H1 (cell line): ENCODE measurements at regions not wholly inside any gene's neighbourhood (a gene's known extent, or its start where the extent isn't known, plus 50 kb on each side); places are given as distances from the start of the nearest gene placed in this dataset.

Experiments used
- CTCF ChIA-PET: fragments of 300-600 bp; sonication (Branson Sonifier 250); formaldehyde crosslinking; loops from one replicate; lab custom pipeline; 2021; ENCODE audit not compliant: partially characterized antibody; lab: Charles Lee
- POLR2A ChIA-PET: fragments of 300-600 bp; sonication (Branson Sonifier 250); formaldehyde crosslinking; loops from one replicate; lab custom pipeline; 2021; ENCODE audit warnings: inconsistent platforms; ENCODE audit not compliant: partially characterized antibody; lab: Charles Lee
- DNase-seq, 2 experiments: peaks; one replicate each; pipeline versions ENCODE4 v3.0.0 to v3.0.0-alpha.2; 2010 to 2022; ENCODE audit warnings: low spot score in 2 of 2, low read depth in 1 of 2, mixed read lengths in 1 of 2
- FAIRE-seq: peaks from 2 replicates; lab custom pipeline; 2011; peaks lifted over from hg19 to GRCh38; lab: Jason Lieb, UNC
- H2AFZ ChIP-seq: 2 replicates; pipeline ENCODE4 v1.8.1; 2012; ENCODE audit warnings: low read length, inconsistent platforms
- H2AK5ac ChIP-seq: 2 replicates; pipeline ENCODE4 v1.6.1; 2013; ENCODE audit warnings: low read depth, low read length
- H2BK120ac ChIP-seq: replicated peaks from 2 replicates; pipeline ENCODE3; 2013; ENCODE audit warnings: low read depth, low read length, inconsistent platforms
- H2BK12ac ChIP-seq: 2 replicates; pipeline ENCODE4 v1.6.1; 2013; ENCODE audit warnings: low read depth, low read length
- H2BK15ac ChIP-seq: 2 replicates; pipeline ENCODE4 v1.6.1; 2013; ENCODE audit warnings: low read length
- H2BK20ac ChIP-seq: 2 replicates; pipeline ENCODE4 v1.6.1; 2013; ENCODE audit warnings: low read length
- H2BK5ac ChIP-seq: 2 replicates; pipeline ENCODE4 v1.6.1; 2013; ENCODE audit warnings: low read depth, low read length
- H3K14ac ChIP-seq: 2 replicates; pipeline ENCODE4 v1.6.1; 2013; ENCODE audit warnings: inconsistent platforms; ENCODE audit not compliant: insufficient read length
- H3K18ac ChIP-seq: 2 replicates; pipeline ENCODE4 v1.6.1; 2013; ENCODE audit warnings: low read length; ENCODE audit errors: extremely low read depth
- H3K23ac ChIP-seq: 2 replicates; pipeline ENCODE4 v1.6.1; 2013; ENCODE audit warnings: inconsistent platforms; ENCODE audit not compliant: insufficient read length
- H3K23me2 ChIP-seq: 2 replicates; pipeline ENCODE4 v1.6.1; 2013; ENCODE audit warnings: low read depth, low read length
- H3K27ac ChIP-seq: 2 replicates; pipeline ENCODE4 v1.6.1; 2011; ENCODE audit warnings: low read depth, low read length, inconsistent platforms
- H3K27me3 ChIP-seq, 4 experiments: replicated peaks in 1 of 4; 1 replicate in 1 of 4; 2 replicates in 3 of 4; pipeline versions ENCODE4 v1.6.1 to v1.8.1; 2011 to 2013; ENCODE audit warnings: low read length in 3 of 4, mild to moderate bottlenecking in 3 of 4, inconsistent platforms in 2 of 4, mixed read lengths in 2 of 4, moderate library complexity in 1 of 4; ENCODE audit not compliant: control insufficient read depth in 3 of 4, insufficient read depth in 3 of 4; ENCODE audit errors: extremely low read depth in 1 of 4
- H3K36me3 ChIP-seq, 4 experiments: 2 replicates each; pipeline versions ENCODE4 v1.6.1 to v1.8.1; 2011 to 2013; ENCODE audit warnings: mild to moderate bottlenecking in 4 of 4, low read length in 3 of 4, moderate library complexity in 2 of 4, control low read depth in 1 of 4, inconsistent platforms in 1 of 4; ENCODE audit not compliant: insufficient read depth in 4 of 4, control insufficient read depth in 2 of 4
- H3K4ac ChIP-seq: replicated peaks from 2 replicates; pipeline ENCODE3; 2013; ENCODE audit warnings: low read length, low read depth, mixed read lengths, inconsistent platforms; ENCODE audit not compliant: insufficient read length
- H3K4me1 ChIP-seq, 4 experiments: replicated peaks in 1 of 4; 1 replicate in 1 of 4; 2 replicates in 3 of 4; pipeline versions ENCODE4 v1.6.1 to v1.8.1; 2011 to 2013; ENCODE audit warnings: low read length in 3 of 4, inconsistent platforms in 2 of 4, mixed read lengths in 1 of 4; ENCODE audit not compliant: insufficient read depth in 4 of 4, control insufficient read depth in 3 of 4
- H3K4me2 ChIP-seq, 2 experiments: 2 replicates each; pipeline versions ENCODE4 v1.6.1 to v1.8.1; 2011 to 2013; ENCODE audit warnings: low read depth in 2 of 2, low read length in 2 of 2, control low read depth in 1 of 2, inconsistent platforms in 1 of 2, mild to moderate bottlenecking in 1 of 2; ENCODE audit not compliant: insufficient read depth in 1 of 2
- H3K4me3 ChIP-seq, 4 experiments: fragments of 200-600, 300-600 bp in 1 of 4; sonication (generic), shearing (Covaris generic), sonication (Bioruptor Twin) in 1 of 4; 2 replicates each; pipeline versions ENCODE4 v1.5.1 to v1.8.1; 2011 to 2016; ENCODE audit warnings: low read length in 4 of 4, low read depth in 3 of 4, control low read depth in 2 of 4, inconsistent platforms in 2 of 4, mild to moderate bottlenecking in 2 of 4, mixed read lengths in 1 of 4, moderate library complexity in 1 of 4; ENCODE audit not compliant: insufficient read depth in 2 of 4; ENCODE audit errors: extremely low read depth in 1 of 4
- H3K56ac ChIP-seq: replicated peaks from 2 replicates; pipeline ENCODE3; 2013; ENCODE audit warnings: low read depth, mild to moderate bottlenecking, mixed read lengths, low read length, inconsistent platforms; ENCODE audit not compliant: insufficient read length
- H3K79me1 ChIP-seq: 2 replicates; pipeline ENCODE4 v1.6.1; 2013; ENCODE audit warnings: low read depth, low read length, control low read depth
- H3K79me2 ChIP-seq, 2 experiments: 2 replicates each; pipeline versions ENCODE4 v1.6.1 to v1.8.1; 2012 to 2013; ENCODE audit warnings: low read length in 2 of 2, mild to moderate bottlenecking in 2 of 2, inconsistent platforms in 1 of 2; ENCODE audit not compliant: insufficient read depth in 2 of 2, control insufficient read depth in 1 of 2
- H3K9ac ChIP-seq, 4 experiments: replicated peaks in 1 of 4; 1 replicate in 1 of 4; 2 replicates in 3 of 4; pipeline versions ENCODE4 v1.6.1 to v1.8.1; 2011 to 2013; ENCODE audit warnings: low read depth in 3 of 4, low read length in 3 of 4, control low read depth in 2 of 4, mild to moderate bottlenecking in 2 of 4, moderate library complexity in 2 of 4, inconsistent platforms in 1 of 4; ENCODE audit errors: extremely low read depth in 1 of 4
- H3K9me3 ChIP-seq, 2 experiments: 2 replicates each; pipeline versions ENCODE4 v1.6.1 to v1.8.1; 2012 to 2013; ENCODE audit warnings: mild to moderate bottlenecking in 2 of 2, moderate library complexity in 2 of 2, control low read depth in 1 of 2, inconsistent platforms in 1 of 2, low read depth in 1 of 2, low read length in 1 of 2, mixed read lengths in 1 of 2; ENCODE audit not compliant: insufficient read depth in 2 of 2
- H4K20me1 ChIP-seq, 2 experiments: replicated peaks in 1 of 2; 2 replicates each; pipeline versions ENCODE3 to v1.8.1; 2011 to 2013; ENCODE audit warnings: inconsistent platforms in 2 of 2, low read length in 2 of 2, mild to moderate bottlenecking in 1 of 2; ENCODE audit not compliant: insufficient read depth in 2 of 2, control insufficient read depth in 1 of 2
- H4K5ac ChIP-seq: 2 replicates; pipeline ENCODE4 v1.6.1; 2013; ENCODE audit warnings: low read length, low read depth, mixed read lengths, inconsistent platforms; ENCODE audit not compliant: insufficient read length
- H4K8ac ChIP-seq: 2 replicates; pipeline ENCODE4 v1.8.0; 2013; ENCODE audit warnings: mild to moderate bottlenecking, moderate library complexity, low read length, inconsistent platforms; ENCODE audit not compliant: insufficient read depth; ENCODE audit errors: extremely low read depth
- H4K91ac ChIP-seq: replicated peaks from 2 replicates; pipeline ENCODE3; 2013; ENCODE audit warnings: low read length, mixed read lengths, inconsistent platforms; ENCODE audit not compliant: insufficient read length
- CEBPB ChIP-seq: IDR thresholded peaks from 2 replicates; pipeline ENCODE4 v1.6.1; 2012; ENCODE audit warnings: low read depth, low read length
- CREB1 ChIP-seq: IDR thresholded peaks from 2 replicates; pipeline ENCODE4 v1.6.1; 2012; ENCODE audit warnings: inconsistent platforms
- CTBP2 ChIP-seq: IDR thresholded peaks from 2 replicates; pipeline ENCODE4 v1.7.0; 2011; ENCODE audit warnings: borderline replicate concordance, mild to moderate bottlenecking, moderate library complexity, mixed read lengths, low read length; ENCODE audit not compliant: insufficient read depth, insufficient read length
- TBP ChIP-seq: IDR thresholded peaks from 2 replicates; pipeline ENCODE4 v1.6.1; 2011; ENCODE audit warnings: low read depth, low read length, improper control_type of control experiment
- WGBS, 2 experiments: shearing (Covaris generic) in 1 of 2; methylation state at CpG; one replicate each; pipeline versions ENCODE4 v1.1.6 to v1.1.7; 2013 to 2015; ENCODE audit warnings: low lambda C conversion rate in 2 of 2, mixed read lengths in 2 of 2, inconsistent platforms in 1 of 2, low coverage in 1 of 2, missing lambda C conversion rate in 1 of 2; ENCODE audit not compliant: insufficient replicate concordance in 2 of 2, insufficient coverage in 1 of 2, insufficient read length in 1 of 2; ENCODE audit errors: extremely low coverage in 1 of 2, missing lambda C conversion rate in 1 of 2; 5-methylcytosine and 5-hydroxymethylcytosine counted together

DNA sequence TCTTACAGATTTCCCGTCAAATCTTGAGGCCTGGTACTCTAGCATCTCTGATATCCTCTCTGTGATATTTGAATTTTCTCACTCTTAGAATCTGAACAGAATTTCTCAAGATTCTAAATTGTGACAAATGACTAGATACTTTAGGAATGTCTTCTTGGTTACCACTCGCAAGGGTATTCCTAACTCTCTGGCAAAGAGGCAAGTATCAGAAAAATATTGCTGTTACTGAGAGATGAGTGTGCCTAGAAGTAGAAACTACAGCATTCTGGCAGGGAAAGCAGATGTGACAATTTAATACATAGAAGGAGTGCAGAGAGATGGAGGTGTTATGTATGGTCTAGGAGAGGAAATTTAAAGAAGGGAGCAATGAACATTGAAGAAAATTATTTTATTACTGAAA, 467.8 kb downstream of the LRIG3 start:
- Histone ChIP-seq H3K56ac (no peak overlapping the region), H3K79me2 (no peaks in the 10 kb centered on the region), H3K4me3 (no peak overlapping the region), H3K36me3 (no peaks in the 10 kb centered on the region), H2BK20ac (no peak overlapping the region), H3K14ac (no peak overlapping the region), H2AFZ (no peak overlapping the region), H2BK120ac (no peak overlapping the region), H4K5ac (no peak overlapping the region), H3K18ac (no peak overlapping the region), H2BK12ac (no peak overlapping the region), H3K79me1 (no peaks in the 10 kb centered on the region), H3K4me1 (peaks cover 0 to 9% (median 3%) of the 10 kb centered on the region in 4 experiments; a peak in 3 of 7 replicates), H3K27ac (no peak overlapping the region), H4K20me1 (no peaks in the 10 kb centered on the region), H3K23ac (no peak overlapping the region), H3K4me2 (no peak overlapping the region), H3K4ac (no peak overlapping the region), H2BK5ac (no peak overlapping the region), H3K27me3 (no peaks in the 10 kb centered on the region; a peak in 1 of 7 replicates), H4K8ac (no peak overlapping the region), H3K23me2 (no peaks in the 10 kb centered on the region), H3K9me3 (no peaks in the 10 kb centered on the region), H2AK5ac (no peak overlapping the region), H3K9ac (no peak overlapping the region), H4K91ac (no peak overlapping the region), H2BK15ac (no peak overlapping the region)
- POLR2A ChIA-PET: no interaction called here
- CTCF ChIA-PET: no interaction called here
- FAIRE-seq: no peak
- DNase-seq: no peak
- WGBS, 2 experiments: 56% methylated on average over 2 of the region's 2 CpGs; no CpG with 5 or more reads in 1 of the 2 experiments
- TF ChIP-seq CREB1: no peak
- TF ChIP-seq CEBPB: no peak
- TF ChIP-seq TBP: no peak
- no peak for TF ChIP-seq CTBP2
